Fibroblast of lung (primary cell): ENCODE measurements at regions not wholly inside any gene's neighbourhood (a gene's known extent, or its start where the extent isn't known, plus 50 kb on each side); places are given as distances from the start of the nearest gene placed in this dataset.

Source experiments
- DNase-seq, 2 donors: peaks; one replicate each; pipeline versions ENCODE4 v3.0.0 to v3.0.0-alpha.2; 2010; ENCODE audit warnings: low read depth in 2 of 2
- H2AFZ ChIP-seq: 2 replicates; pipeline ENCODE4 v1.5.1; 2012; ENCODE audit warnings: low read length, control low read depth, inconsistent platforms
- H3K27ac ChIP-seq: 2 replicates; pipeline ENCODE4 v1.5.1; 2011; ENCODE audit warnings: low read length, control low read depth; ENCODE audit not compliant: insufficient read depth
- H3K27me3 ChIP-seq: 2 replicates; pipeline ENCODE4 v1.5.1; 2011; ENCODE audit warnings: mild to moderate bottlenecking, low read length; ENCODE audit not compliant: control insufficient read depth, insufficient read depth
- H3K36me3 ChIP-seq: 2 replicates; pipeline ENCODE4 v1.5.1; 2011; ENCODE audit warnings: low read length; ENCODE audit not compliant: control insufficient read depth, insufficient read depth
- H3K4me1 ChIP-seq: 2 replicates; pipeline ENCODE4 v1.5.1; 2011; ENCODE audit warnings: low read length; ENCODE audit not compliant: control insufficient read depth, insufficient read depth; ENCODE audit errors: extremely low read depth
- H3K4me2 ChIP-seq: 2 replicates; pipeline ENCODE4 v1.5.1; 2011; ENCODE audit warnings: low read length, control low read depth; ENCODE audit not compliant: insufficient read depth; ENCODE audit errors: extremely low read depth
- H3K4me3 ChIP-seq, 4 experiments: fragments of 200-600 bp in 1 of 4; sonication (generic) in 1 of 4; replicated peaks in 1 of 4; 2 replicates each; pipeline ENCODE4 v1.5.1; 2011 to 2016; ENCODE audit warnings: low read length in 4 of 4, low read depth in 3 of 4, mild to moderate bottlenecking in 3 of 4, control low read depth in 2 of 4, inconsistent platforms in 1 of 4, mixed read lengths in 1 of 4; ENCODE audit not compliant: insufficient read depth in 1 of 4; ENCODE audit errors: control extremely low read depth in 1 of 4
- H3K79me2 ChIP-seq: 2 replicates; pipeline ENCODE4 v1.5.1; 2012; ENCODE audit warnings: mild to moderate bottlenecking, low read length, inconsistent platforms; ENCODE audit not compliant: control insufficient read depth, insufficient read depth
- H3K9ac ChIP-seq: 2 replicates; pipeline ENCODE4 v1.5.1; 2011; ENCODE audit warnings: mild to moderate bottlenecking, low read length, control low read depth; ENCODE audit not compliant: insufficient read depth
- H3K9me3 ChIP-seq: 2 replicates; pipeline ENCODE4 v1.5.1; 2012; ENCODE audit warnings: low read depth, low read length; ENCODE audit not compliant: control insufficient read depth, insufficient read depth
- H4K20me1 ChIP-seq: 2 replicates; pipeline ENCODE4 v1.5.1; 2011; ENCODE audit warnings: low read length; ENCODE audit not compliant: control insufficient read depth, insufficient read depth; ENCODE audit errors: extremely low read depth
- CTCF ChIP-seq, 2 donors: IDR thresholded peaks in 1 of 2; conservative IDR thresholded peaks in 1 of 2; 1 replicate in 1 of 2; 2 replicates in 1 of 2; pipeline ENCODE4 v1.5.1; 2011 to 2012; ENCODE audit warnings: low read length in 2 of 2, control low read depth in 1 of 2, inconsistent platforms in 1 of 2, low read depth in 1 of 2, mild to moderate bottlenecking in 1 of 2
- EZH2 ChIP-seq: IDR thresholded peaks from 2 replicates; pipeline ENCODE4 v1.5.1; 2012; ENCODE audit warnings: low read length, control low read depth, mild to moderate bottlenecking; ENCODE audit errors: missing control alignments

GRCh38 chr13:108083056-108083455 lies 132.3 kb downstream of the LIG4 start:
- Histone ChIP-seq H2AFZ (no peak overlapping the region), H3K79me2 (no peaks in the 10 kb centered on the region), H3K27me3 (no peaks in the 10 kb centered on the region), H4K20me1 (no peaks in the 10 kb centered on the region), H3K4me1 (no peaks in the 10 kb centered on the region), H3K9me3 (no peaks in the 10 kb centered on the region), H3K27ac (no peak overlapping the region), H3K36me3 (no peaks in the 10 kb centered on the region), H3K4me2 (no peak overlapping the region), H3K4me3 (no peak overlapping the region), H3K9ac (no peak overlapping the region)
- no peak for TF ChIP-seq EZH2
- no peak for TF ChIP-seq CTCF (conservative IDR thresholded peaks at IDR 0.05 in 1 of 2, IDR thresholded peaks at IDR 0.05 in 1 of 2; ENCODE audit: low read depth in 1 of 2, low read length in 2 of 2)
- DNase-seq, result peak in 1 of 2 donors; percentile 62

GRCh38 chr13:108082481-108082880 lies 132.9 kb downstream of the LIG4 start:
- no peak for DNase-seq
- Histone ChIP-seq H3K36me3 (no peaks in the 10 kb centered on the region), H3K4me1 (no peaks in the 10 kb centered on the region), H3K27me3 (no peaks in the 10 kb centered on the region), H3K4me2 (no peak overlapping the region), H3K27ac (no peak overlapping the region), H3K4me3 (no peak overlapping the region), H2AFZ (no peak overlapping the region), H3K79me2 (no peaks in the 10 kb centered on the region), H3K9me3 (no peaks in the 10 kb centered on the region), H4K20me1 (no peaks in the 10 kb centered on the region), H3K9ac (no peak overlapping the region)
- TF ChIP-seq CTCF (conservative IDR thresholded peaks at IDR 0.05 in 1 of 2, IDR thresholded peaks at IDR 0.05 in 1 of 2; ENCODE audit: low read depth in 1 of 2, low read length in 2 of 2) (no peak), EZH2 (no peak)

DNA sequence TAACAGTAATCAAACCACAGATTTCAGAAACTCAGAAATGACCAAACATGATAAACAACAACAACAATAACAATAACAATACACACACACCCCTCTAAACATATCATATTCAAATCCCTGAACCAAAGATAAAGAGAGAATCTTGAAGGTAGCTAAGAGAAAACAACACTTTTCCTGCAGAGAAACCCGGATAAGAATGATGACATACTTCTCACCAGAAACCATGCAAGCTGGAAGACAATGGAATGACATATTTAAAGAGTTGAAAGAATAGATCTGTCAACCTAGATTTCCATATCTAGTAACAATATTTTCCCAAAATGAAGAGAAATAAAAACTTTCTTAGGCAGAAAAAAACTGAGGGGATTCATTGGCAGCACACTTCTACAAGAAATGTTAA lies 138.1 kb downstream of the LIG4 start:
- no peak for DNase-seq
- H3K9ac ChIP-seq, result no peak overlapping the region
- no peaks in the 10 kb centered on the region for H3K4me1 ChIP-seq
- H3K36me3 ChIP-seq, result no peaks in the 10 kb centered on the region
- H3K9me3 ChIP-seq, result no peaks in the 10 kb centered on the region
- no peak overlapping the region for H3K27ac ChIP-seq
- H3K4me2 ChIP-seq, result no peak overlapping the region
- TF ChIP-seq EZH2 (no peak), CTCF (conservative IDR thresholded peaks at IDR 0.05 in 1 of 2, IDR thresholded peaks at IDR 0.05 in 1 of 2; ENCODE audit: low read depth in 1 of 2, low read length in 2 of 2) (no peak)
- H3K4me3 ChIP-seq, result no peak overlapping the region
- H4K20me1 ChIP-seq, result no peaks in the 10 kb centered on the region
- no peaks in the 10 kb centered on the region for H3K79me2 ChIP-seq
- no peak overlapping the region for H2AFZ ChIP-seq
- H3K27me3 ChIP-seq, result no peaks in the 10 kb centered on the region
